Activated CD4-positive, CD25-positive, alpha-beta regulatory T cell treated with anti-CD3 and anti-CD28 coated beads, Interleukin-2, amount 50 U/mL, for 72 hours (primary cell): ENCODE measurements at regions not wholly inside any gene's neighbourhood (a gene's known extent, or its start where the extent isn't known, plus 50 kb on each side); places are given as distances from the start of the nearest gene placed in this dataset.
"Not testable (repeated sequence)": the region's sequence is repeated elsewhere in the genome, so short reads cannot be mapped to it uniquely, and the experiment has no call there.

Experiments
- DNase-seq: peaks from one replicate; pipeline ENCODE4 v3.0.0; 2021

GRCh38 chr13:33418224-33418953 lies 132.8 kb upstream of the STARD13 start:
- not testable (repeated sequence) for DNase-seq

GRCh38 chr13:33420117-33420516 lies 134.6 kb upstream of the STARD13 start:
- not testable (repeated sequence) for DNase-seq

GRCh38 chr13:33426131-33426530 lies 140.6 kb upstream of the STARD13 start:
- DNase-seq: no peak

- DNase-seq: no peak
Measured at GRCh38 chr13:33433316-33433715, 147.8 kb upstream of the STARD13 start.

- DNase-seq: no peak
Measured at GRCh38 chr13:33434676-33435075, 149.1 kb upstream of the STARD13 start.

GRCh38 chr13:33435207-33435606 lies 149.7 kb upstream of the STARD13 start:
- no peak for DNase-seq

GRCh38 chr13:33438918-33439317 lies 153.4 kb upstream of the STARD13 start:
- DNase-seq: no peak

GRCh38 chr13:33441015-33441414 lies 155.5 kb upstream of the STARD13 start:
- DNase-seq: no peak

- DNase-seq: no peak
Measured at GRCh38 chr13:33445024-33445423, 159.5 kb upstream of the STARD13 start.

GRCh38 chr13:33445476-33445875 lies 159.9 kb upstream of the STARD13 start:
- DNase-seq: no peak

GRCh38 chr13:33446821-33447725 lies 161.5 kb upstream of the STARD13 start:
- no peak for DNase-seq

- no peak for DNase-seq
Measured at GRCh38 chr13:33448889-33449288, 163.3 kb upstream of the STARD13 start.

- DNase-seq: no peak
Measured at GRCh38 chr13:33450956-33451709, 165.6 kb upstream of the STARD13 start.

GRCh38 chr13:33452873-33453517 lies 167.4 kb upstream of the STARD13 start:
- no peak for DNase-seq

- no peak for DNase-seq
Measured at GRCh38 chr13:33453936-33454335, 168.4 kb upstream of the STARD13 start.

GRCh38 chr13:33454844-33455705 lies 169.5 kb upstream of the STARD13 start:
- no peak for DNase-seq

GRCh38 chr13:33459702-33460101 lies 174.1 kb upstream of the STARD13 start:
- no peak for DNase-seq

GRCh38 chr13:33462109-33462508 lies 176.6 kb upstream of the STARD13 start:
- no peak for DNase-seq

GRCh38 chr13:33464345-33464744 lies 178.8 kb upstream of the STARD13 start:
- DNase-seq: no peak

GRCh38 chr13:33466262-33466661 lies 180.7 kb upstream of the STARD13 start:
- DNase-seq: no peak

GRCh38 chr13:33467556-33467955 lies 182.0 kb upstream of the STARD13 start:
- DNase-seq: no peak

GRCh38 chr13:33471204-33471603 lies 185.6 kb upstream of the STARD13 start:
- no peak for DNase-seq
